Activated gamma-delta T cell (primary cell): ENCODE measurements at regions not wholly inside any gene's neighbourhood (a gene's known extent, or its start where the extent isn't known, plus 50 kb on each side); places are given as distances from the start of the nearest gene placed in this dataset.
"Not testable (repeated sequence)": the region's sequence is repeated elsewhere in the genome, so short reads cannot be mapped to it uniquely, and the experiment has no call there.

Experiments used
- DNase-seq: peaks from one replicate; lab custom pipeline; 2025; lab: John Stamatoyannopoulos, UW

DNA sequence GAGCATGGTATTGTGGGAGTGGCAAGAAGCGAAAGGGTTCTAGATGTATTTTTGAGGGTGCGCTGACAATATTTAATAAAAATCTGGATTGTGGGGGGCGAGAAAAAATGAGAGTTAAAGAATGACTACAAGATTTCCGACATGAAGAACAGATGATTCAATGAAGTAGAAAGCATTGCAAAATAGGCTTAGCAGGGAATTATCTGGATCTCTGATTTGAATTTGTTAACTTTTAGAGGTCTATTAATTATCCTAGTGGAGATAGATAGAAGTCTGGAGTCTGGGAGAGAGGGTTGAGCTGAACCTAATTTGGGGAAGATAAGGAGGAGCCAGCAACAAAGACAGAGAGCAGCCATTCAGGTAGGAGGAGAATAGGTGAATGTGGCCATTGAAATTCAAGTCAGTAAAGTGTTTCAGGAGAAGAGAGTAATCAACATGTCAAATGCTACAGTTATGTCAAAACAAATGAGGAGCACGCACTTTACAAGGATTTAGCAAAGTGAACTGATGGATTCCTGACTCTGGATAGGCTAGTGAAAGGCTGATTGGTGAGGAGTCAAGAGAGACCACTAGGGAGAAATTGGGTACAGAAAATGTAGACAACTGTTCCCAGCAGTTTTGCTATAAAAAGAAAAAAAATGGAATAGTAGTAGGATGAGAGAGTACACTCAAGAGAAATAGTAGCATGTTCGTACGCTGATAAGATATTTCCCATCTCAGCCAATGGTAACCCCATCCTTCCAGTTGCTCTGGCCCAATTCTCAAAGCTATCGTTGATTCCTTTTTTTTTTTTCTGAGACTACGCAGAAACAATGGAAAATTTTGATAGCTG, 393.2 kb upstream of the CXADR start:
- no peak for DNase-seq

DNA sequence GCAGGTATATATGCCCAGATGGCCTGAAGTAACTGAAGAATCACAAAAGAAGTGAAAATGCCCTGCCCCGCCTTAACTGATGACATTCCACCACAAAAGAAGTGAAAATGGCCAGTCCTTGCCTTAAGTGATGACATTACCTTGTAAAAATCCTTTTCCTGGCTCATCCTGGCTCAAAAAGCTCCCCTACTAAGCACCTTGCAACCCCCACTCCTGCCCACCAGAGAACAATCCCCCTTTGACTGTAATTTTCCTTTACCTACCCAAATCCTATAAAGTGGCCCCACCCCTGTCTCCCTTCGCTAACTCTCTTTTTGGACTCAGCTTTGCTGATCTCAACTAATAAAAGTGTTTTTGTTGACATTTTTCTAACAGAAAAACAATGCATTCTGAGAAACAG, 385.4 kb upstream of the CXADR start:
- DNase-seq, result not testable (repeated sequence)

DNA sequence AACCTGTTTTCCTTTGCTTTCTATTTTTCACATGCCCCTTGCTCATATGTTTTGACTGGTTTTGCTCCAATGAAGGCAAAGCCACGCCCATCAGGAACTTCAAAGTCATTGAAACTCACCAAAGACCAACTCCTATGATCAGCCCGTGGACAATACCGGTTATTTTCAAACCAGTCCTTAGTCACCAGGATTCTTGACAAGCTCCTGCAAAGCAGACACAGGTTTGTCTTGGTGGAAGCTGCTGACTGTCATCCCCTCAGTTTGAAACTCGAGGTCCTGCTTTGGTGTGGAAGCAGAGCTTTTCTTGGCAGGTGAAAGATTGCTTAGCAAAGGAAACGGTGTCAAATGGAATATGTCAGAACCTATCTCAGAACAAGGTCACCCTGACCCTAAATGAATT, 384.7 kb upstream of the CXADR start:
- no peak for DNase-seq

DNA sequence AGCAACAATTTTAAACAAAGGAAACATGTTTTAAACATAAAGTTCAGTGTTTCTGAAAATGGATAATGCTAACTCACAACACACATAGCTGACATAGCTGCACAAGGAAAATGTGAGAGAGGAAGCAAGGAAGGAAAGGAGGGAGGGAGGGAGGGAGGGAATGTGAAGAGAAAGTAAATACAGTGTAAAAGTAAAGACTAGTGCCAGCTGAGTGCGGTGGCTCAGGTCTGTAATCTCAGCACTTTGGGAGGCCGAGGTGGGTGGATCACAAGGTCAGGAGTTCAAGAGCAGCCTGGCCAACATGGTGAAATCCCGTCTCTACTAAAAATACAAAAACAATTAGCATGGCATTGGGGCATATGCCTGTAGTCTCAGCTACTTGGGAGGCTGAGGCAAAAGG, 373.7 kb upstream of the CXADR start:
- not testable (repeated sequence) for DNase-seq

DNA sequence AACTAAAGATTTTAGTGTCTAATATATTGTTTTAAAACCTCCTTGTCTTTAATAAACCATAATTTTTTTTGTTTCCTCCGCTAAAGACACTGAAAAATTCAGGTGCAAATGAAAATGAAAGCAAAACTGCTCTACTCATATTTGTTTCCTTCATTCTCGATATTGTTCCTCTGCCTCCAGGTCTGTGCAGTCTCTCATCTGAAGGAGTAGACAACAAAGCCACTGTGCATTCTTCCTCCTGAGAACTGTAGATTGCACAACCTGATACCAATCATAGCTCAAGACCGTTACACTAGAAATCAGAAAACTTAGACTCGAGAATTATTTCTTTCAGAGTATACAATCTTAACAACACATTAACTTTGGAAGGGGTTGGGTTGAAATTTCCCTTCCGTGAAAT, 373.1 kb upstream of the CXADR start:
- DNase-seq, result no peak

DNA sequence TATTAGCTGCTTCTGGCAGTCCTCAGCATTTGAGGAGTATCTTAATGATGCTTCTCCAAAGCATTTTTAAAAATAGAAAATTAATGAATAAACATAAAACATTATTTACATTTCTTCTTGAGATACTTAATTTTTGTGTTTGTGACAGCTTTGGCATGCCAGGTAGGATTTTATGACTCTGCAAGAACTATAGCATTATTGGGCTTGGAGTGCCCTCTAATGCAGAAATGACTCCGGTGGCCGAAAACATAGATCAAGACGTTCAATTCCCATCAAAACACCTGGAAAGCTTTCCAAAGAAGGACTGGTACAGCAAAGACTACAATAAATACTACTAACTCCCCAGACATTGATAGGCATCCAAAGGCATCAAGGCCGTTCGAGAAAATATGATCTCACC, 366.4 kb upstream of the CXADR start:
- no peak for DNase-seq

DNA sequence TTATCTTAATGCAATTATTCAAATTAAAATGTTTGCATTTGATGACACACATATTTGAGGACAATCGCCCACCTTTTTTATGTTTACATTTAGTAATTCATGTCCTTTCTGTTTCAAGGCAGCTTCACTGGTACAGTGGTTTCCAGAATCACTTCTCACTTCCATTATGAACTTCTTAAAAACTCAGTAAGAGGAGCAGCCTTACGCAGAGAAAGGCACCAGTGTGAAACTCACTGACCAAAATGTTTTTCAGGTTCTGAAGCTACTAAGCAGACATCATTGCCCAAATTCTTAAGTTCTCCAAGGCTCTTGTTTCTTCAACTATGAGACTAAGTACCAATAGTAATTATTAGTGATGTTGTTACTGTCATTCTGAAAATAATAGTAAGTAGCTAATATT, 353.1 kb upstream of the CXADR start:
- DNase-seq, result no peak

DNA sequence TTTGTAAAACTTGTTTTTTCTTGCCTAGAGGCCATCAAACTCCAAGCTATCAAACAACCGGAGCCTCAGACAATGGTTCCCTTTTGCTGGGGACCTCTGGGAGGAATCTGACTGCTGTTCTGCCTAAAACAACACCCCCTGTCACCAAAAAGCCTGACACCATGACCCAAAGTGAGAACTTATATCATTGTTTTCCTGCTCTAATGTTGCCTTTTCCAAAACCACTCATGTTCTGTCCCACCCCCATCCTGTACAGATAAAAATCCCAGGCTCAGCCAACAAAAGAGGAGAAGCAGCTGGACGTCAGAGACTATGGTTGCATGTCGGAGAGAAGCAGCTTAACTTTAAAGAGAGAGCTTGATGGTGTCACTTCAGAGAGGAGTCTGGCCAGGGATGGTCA, 327.2 kb upstream of the CXADR start:
- no peak for DNase-seq

DNA sequence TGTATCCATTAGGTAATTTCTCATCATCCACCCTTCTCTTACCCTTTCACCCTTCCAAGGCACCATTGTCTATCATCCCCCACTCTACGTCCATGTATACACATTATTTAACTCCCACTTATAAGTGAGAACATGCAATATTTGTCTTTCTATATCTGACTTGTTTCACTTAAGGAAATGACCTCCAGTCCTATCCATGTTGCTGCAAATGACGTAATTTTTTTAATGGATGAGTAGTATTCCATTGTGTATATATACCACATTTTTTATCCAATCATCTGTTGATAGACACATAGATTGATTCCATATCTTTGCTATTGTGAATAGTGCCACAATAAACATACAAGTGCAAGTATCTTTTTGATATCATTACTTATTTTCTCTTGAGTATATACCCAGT, 322.9 kb upstream of the CXADR start:
- DNase-seq, result no peak

DNA sequence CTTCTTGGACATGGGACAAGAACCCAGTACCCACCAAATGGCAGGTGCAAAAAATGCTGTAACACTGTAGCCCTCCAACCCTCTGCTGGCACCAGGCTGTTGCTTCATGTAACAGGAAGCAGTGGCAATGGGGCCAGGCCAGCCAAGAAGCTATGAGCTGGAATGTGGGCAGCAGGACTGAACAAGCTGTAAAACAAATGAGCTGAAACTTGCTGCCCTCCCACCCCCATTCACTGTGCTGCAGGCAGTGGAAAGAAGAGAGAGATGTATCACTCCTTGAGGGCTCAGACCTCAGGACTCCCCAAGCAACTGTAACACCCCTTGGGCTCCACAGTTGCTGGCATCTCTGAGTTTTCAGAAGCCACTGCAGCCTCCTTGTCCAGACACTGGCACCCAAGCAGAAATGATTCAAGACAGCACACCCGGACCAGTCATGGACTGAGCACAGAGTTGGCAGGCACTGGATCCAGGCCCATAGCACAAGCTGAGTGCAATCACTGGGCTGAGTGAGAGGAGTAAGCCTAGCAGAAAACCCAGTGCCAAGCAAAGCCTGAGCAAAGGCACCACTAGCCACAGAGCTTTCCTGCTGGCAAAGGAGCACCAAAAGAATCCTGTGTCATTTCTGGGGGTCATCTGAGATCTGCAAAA, 321.4 kb upstream of the CXADR start:
- no peak for DNase-seq

DNA sequence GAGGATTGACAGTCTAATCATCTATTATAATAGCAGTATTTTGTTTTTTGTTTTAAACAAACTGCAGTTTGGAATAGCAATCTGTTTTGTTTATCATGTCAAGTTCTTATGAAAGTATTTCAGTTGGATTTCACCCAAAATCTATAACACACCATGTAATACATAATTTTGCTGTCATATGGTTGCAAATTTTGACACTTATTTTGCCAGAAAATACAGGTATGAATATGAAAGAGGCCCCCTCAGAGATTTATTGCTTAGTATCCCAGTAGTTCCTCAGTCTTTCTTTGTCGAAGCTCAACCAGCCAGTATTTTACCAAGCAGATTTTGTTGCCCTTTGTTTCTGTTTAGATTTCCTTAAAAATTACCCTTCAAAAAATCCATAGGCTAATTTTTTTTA, 317.5 kb upstream of the CXADR start:
- no peak for DNase-seq

DNA sequence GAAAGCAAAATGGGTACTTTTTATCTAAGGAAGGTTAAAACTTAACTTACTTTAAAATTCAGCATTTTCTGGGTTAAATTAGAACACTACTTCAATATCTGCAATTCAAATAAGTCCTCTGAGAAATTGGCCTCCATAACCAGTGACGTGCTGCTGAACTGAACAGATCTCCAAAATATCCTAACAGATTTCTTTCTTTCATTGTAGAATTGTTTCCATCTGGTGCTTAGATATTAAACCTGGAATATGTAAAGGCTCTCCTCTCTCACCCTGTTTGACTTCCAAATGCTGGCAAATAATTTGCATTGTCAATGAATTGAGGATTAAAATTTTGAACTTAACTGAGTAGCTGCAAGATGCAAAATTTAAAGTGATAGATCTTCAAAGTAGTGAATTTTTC, 316.9 kb upstream of the CXADR start:
- no peak for DNase-seq

DNA sequence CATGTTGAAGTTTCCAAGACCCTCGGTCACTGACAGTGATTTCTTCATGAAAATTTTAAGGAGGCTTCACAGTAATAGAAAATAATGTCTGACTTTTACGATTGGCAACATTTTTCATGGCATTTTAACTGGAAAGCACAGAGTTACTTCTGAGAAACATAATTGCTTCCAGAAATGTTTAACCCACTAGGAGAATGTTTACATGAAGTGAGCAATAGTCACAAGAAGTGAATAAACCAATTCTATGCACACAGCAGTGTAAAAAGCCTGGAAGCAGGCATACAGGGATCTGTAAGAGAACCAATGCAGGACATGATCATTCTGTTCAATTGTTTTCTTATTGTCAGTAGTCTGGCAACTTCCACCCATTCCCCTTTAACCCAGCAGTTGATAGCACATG, 316.2 kb upstream of the CXADR start:
- DNase-seq, result no peak

DNA sequence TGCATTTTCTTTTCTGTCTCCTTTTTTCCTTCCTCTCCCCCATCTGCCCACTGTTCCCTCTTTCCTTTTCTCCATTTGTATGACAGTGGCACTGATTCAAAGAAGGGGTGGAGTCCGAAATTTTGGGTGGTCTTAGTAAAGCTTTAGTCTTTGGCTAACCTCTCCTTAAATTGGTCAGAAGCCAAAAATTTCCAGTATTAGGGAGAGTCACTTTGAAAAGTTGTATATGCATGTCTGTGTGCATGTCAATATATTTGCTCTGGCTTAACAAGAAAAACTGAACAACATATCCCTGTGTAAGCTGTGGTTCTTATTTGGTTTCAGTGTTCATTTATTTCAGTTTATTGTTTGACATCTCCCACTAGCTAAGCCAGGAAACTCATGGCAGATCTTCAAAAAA, 314.8 kb upstream of the CXADR start:
- no peak for DNase-seq

DNA sequence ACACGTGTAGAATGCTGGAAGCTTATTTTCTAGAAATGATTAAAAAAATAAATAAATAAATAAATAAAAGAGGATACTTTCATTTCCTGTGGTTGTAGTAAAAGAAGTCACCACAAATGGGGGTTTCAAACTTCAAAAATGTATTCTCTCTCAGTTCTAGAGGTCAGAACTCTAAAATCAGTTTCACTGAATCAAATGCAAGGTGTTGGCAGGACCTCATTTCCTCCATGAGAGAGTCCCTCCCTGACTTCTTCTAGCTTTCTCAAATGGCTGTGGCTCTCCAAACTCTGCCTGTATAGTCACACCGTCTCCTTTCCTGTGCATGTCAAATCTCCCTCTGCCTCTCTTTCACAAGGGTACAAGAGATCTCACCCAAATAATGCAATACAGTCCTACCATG, 312.6 kb upstream of the CXADR start:
- no peak for DNase-seq

DNA sequence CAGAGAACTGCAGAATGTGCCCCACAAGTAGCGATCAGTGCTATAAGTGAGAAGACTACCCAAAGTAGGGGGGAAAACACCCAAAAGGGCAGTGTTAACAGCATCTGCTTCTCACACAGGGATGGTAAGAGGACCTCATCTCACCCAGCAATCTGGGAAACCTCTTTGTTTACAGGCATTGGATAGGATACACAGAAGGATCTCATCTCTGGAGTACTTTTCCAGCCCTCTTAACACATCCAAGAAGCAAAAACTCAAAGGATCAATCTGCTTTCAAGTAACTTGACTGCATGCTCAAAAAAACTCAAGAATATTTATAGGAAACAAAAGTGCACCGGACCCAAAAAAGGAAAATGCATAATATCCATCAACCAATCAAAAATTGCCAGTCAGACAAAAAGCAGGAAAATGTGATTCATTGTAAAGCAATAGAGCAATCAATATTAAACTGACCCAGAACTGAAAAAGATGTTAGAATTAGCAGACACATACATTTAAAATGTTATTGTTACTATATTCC, 311.0 kb upstream of the CXADR start:
- DNase-seq, result no peak

DNA sequence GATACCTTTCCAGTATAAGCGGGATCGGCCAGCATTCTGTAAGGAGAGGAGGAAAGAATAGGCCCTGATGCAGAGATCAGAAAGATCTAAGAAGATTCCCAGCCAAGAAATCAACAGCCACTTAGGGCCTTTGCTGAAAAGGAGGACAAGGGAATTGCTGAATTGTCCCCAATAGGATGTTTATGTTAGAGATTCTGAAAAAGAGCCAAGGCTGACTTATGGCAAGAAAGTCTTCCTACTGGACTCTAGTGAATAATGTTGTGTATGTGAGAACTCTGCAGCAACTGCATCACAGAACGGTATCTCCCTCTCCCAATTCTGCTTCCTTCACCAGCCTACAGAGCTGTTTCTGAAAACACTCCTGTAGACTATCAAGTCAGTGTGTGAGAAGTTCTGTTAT, 298.0 kb upstream of the CXADR start:
- DNase-seq, result no peak

DNA sequence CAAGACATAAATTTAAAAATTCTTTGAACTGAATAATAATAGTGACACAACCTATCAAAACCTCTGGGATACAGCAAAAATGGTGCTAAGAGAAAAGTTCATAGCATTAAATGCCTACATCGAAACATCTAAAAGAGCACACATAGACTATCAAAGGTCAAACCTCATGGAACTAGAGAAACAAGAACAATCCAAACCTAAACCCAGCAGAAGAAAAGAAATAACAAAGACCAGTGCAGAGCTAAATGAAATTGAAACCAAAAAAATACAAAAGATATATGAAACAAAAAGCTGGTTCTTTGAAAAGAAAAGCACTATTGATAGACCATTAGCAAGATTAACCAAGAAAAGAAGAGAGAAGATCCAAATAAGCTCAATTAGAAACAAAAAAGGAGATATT, 293.8 kb upstream of the CXADR start:
- not testable (repeated sequence) for DNase-seq

DNA sequence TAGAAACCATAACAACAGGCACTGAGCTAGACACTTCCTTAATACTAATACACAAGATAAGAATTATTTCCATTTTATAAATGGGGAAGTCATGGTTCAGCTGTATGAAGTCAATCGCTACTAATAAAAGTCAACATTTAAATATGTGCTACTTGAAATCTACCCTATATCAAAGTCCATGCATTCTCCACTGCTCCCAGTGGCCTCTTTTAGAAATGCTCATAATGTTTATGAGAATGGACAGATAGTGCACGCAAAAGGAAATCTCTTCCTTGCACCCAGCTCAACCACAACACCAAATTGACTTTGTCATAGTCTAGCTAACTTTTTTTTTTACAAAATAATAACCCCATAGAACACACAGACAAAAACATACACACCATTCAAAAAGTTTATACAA, 281.7 kb upstream of the CXADR start:
- DNase-seq, result no peak

DNA sequence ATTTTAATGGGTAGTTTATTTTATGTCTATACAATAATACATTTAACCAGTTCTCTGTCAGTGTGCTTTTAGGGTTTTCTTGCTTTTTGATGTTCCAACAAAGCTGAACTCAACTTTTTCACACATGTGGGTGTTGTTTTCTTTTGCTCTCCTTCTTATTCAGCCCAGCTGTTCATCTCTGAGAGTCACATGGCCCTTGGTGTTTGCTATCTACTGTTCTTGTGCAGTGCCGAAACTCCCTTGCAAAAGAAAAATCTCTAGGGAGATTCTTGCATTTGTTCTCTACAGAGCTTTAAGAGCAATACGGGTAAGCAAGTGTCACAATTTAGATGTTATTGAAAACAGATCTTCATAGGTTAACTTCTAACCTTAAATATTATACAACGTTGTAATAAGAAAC, 281.1 kb upstream of the CXADR start:
- DNase-seq, result no peak

DNA sequence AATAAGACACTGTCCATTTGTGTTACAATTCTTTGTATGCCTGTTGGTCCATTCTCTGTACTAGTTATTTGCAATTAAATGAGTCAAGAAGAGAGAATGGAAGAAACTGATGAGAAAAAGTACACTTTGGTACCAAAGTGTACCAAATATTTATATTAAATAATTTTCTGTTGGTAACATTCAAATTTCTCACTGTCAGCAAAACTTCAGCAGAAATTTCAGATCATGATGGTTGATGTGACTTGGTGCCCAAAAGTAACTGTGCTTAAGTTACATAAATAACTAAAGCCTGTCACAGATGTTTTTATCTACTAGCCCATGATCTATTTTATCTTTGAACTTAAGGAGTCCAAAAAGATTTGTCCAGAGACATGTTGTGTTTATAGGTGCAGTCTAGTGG, 274.4 kb upstream of the CXADR start:
- no peak for DNase-seq

DNA sequence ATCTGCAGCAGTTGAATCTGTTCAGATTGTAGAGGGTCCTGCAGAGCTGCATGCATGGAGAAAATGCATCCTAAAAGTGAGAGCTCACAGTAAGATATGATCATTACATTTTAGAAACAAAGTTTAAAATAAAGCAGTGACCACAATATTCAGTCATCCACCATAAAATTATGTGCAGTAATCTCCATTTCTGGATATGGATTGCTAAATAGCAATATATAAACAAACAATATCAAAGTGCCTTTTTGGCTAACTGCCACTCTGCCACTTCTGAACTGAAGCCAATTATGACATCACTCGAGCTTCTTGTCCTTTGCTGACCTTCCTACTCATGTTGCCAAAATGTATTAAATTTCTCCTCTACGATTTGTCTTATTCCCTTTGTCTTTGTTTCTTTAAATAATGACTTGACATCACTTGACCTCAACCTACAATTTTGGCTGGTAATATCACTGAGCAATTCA, 262.0 kb upstream of the CXADR start:
- no peak for DNase-seq

DNA sequence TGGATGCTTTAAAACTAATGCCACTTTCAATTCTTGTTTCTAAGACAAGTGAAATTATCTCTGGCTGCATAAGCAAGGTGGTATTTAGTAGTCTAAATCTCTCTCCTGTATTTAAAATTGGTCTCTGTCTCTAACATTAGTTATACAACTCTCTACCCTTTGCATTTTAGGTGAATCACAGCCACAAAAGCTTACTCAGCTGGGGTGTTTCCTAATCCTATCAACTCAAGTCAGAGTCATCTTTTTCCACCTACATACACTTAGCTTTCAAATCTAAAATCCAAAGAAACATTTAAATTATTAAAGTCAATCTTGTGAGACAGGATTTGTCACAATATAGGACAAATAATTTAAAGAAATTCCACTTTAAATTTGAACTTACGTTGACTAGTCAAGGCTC, 255.1 kb upstream of the CXADR start:
- no peak for DNase-seq

DNA sequence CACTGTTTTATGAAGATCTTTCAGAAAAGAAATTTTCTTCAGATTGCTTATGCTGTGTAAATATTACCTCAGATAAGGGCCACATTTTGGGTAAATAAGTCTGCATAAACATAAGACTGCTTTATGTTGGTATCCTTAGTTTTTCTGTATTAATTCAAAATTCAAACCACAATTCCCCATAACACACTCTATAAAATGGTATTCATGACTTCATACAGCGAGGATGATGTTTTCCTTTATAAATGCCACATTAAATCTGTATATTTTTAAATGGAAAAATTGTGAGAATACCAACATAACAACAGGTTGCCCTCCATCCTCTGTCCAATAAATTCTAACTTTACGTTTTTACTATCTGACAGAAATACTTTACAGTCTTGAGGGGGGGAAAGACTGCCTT, 248.7 kb upstream of the CXADR start:
- no peak for DNase-seq
